ENCODE measurements at regions not wholly inside any gene's neighbourhood (a gene's known extent, or its start where the extent isn't known, plus 50 kb on each side); places are given as distances from the start of the nearest gene placed in this dataset.
A peak's percentile ranks its signal among the peaks of the same experiment; 100 is the strongest.
"Not testable (repeated sequence)": the region's sequence is repeated elsewhere in the genome, so short reads cannot be mapped to it uniquely, and the experiment has no call there.

- DNase-seq (ENCODE audit: low read depth in 2 of 2), result no peak
Observed at GRCh38 chr17:70577456-70577855, 408.1 kb downstream of the KCNJ2 start.

GRCh38 chr17:70581459-70581858, 412.1 kb downstream of the KCNJ2 start:
- no peak for DNase-seq (ENCODE audit: low read depth in 2 of 2)

- DNase-seq (ENCODE audit: low read depth in 2 of 2), result no peak
Observed at GRCh38 chr17:70582777-70583176, 413.4 kb downstream of the KCNJ2 start.

- no peak for DNase-seq (ENCODE audit: low read depth in 2 of 2)
Observed at GRCh38 chr17:70584255-70584654, 414.9 kb downstream of the KCNJ2 start.

- DNase-seq (ENCODE audit: low read depth in 2 of 2), result no peak
Observed at GRCh38 chr17:70588003-70588402, 418.7 kb downstream of the KCNJ2 start.

GRCh38 chr17:70597774-70598173, 428.4 kb downstream of the KCNJ2 start:
- DNase-seq (ENCODE audit: low read depth in 2 of 2), result no peak

- no peak for DNase-seq (ENCODE audit: low read depth in 2 of 2)
Observed at GRCh38 chr17:70599198-70599597, 429.9 kb downstream of the KCNJ2 start.

- not testable (repeated sequence) for DNase-seq (ENCODE audit: low read depth in 2 of 2)
Observed at GRCh38 chr17:70599945-70600344, 430.6 kb downstream of the KCNJ2 start.

GRCh38 chr17:70603226-70603625, 433.9 kb downstream of the KCNJ2 start:
- DNase-seq (ENCODE audit: low read depth in 2 of 2), result no peak

- DNase-seq (ENCODE audit: low read depth in 2 of 2), result no peak
Observed at GRCh38 chr17:70604854-70605253, 435.5 kb downstream of the KCNJ2 start.

- DNase-seq (ENCODE audit: low read depth in 2 of 2), result no peak
Observed at GRCh38 chr17:70606086-70606485, 436.8 kb downstream of the KCNJ2 start.

- no peak for DNase-seq (ENCODE audit: low read depth in 2 of 2)
Observed at GRCh38 chr17:70608193-70608592, 438.9 kb downstream of the KCNJ2 start.

- DNase-seq (ENCODE audit: low read depth in 2 of 2), result no peak
Observed at GRCh38 chr17:70608957-70609356, 439.6 kb downstream of the KCNJ2 start.

- DNase-seq (ENCODE audit: low read depth in 2 of 2), result no peak
Observed at GRCh38 chr17:70609566-70609965, 440.2 kb downstream of the KCNJ2 start.

GRCh38 chr17:70610161-70610560, 440.8 kb downstream of the KCNJ2 start:
- no peak for DNase-seq (ENCODE audit: low read depth in 2 of 2)

- DNase-seq (ENCODE audit: low read depth in 2 of 2), result no peak
Observed at GRCh38 chr17:70613681-70614080, 444.3 kb downstream of the KCNJ2 start.

GRCh38 chr17:70615831-70616230, 446.5 kb downstream of the KCNJ2 start:
- no peak for DNase-seq (ENCODE audit: low read depth in 2 of 2)

- DNase-seq (ENCODE audit: low read depth in 2 of 2), result no peak
Observed at GRCh38 chr17:70618641-70619040, 449.3 kb downstream of the KCNJ2 start.

GRCh38 chr17:70621566-70621965, 452.2 kb downstream of the KCNJ2 start:
- DNase-seq (ENCODE audit: low read depth in 2 of 2), result no peak

GRCh38 chr17:70622368-70623260, 453.3 kb downstream of the KCNJ2 start:
- DNase-seq (ENCODE audit: low read depth in 2 of 2), result peak in 1 of 2 donors; percentile 0

GRCh38 chr17:70624211-70624610, 454.9 kb downstream of the KCNJ2 start:
- DNase-seq (ENCODE audit: low read depth in 2 of 2), result no peak

- DNase-seq (ENCODE audit: low read depth in 2 of 2), result no peak
Observed at GRCh38 chr17:70629902-70630301, 460.6 kb downstream of the KCNJ2 start.

- DNase-seq (ENCODE audit: low read depth in 2 of 2), result no peak
Observed at GRCh38 chr17:70636517-70637133, 467.3 kb downstream of the KCNJ2 start.

All from stimulated activated CD8-positive, alpha-beta memory T cell treated with anti-CD3 and anti-CD28 coated beads, Interleukin-15, amount 100 ng/mL, for 48 hours (primary cell).